ENCODE measurements at regions not wholly inside any gene's neighbourhood (a gene's known extent, or its start where the extent isn't known, plus 50 kb on each side); places are given as distances from the start of the nearest gene placed in this dataset.

- no peak for DNase-seq (ENCODE audit: low read depth in 4 of 4, low spot score in 3 of 4)
These were observed 54.4 kb upstream of the PIK3R1 start for GRCh38 chr5:68161156-68161555.

- DNase-seq (ENCODE audit: low read depth in 4 of 4, low spot score in 3 of 4), result no peak
These were observed 56.2 kb upstream of the PIK3R1 start for GRCh38 chr5:68159224-68159951.

DNA sequence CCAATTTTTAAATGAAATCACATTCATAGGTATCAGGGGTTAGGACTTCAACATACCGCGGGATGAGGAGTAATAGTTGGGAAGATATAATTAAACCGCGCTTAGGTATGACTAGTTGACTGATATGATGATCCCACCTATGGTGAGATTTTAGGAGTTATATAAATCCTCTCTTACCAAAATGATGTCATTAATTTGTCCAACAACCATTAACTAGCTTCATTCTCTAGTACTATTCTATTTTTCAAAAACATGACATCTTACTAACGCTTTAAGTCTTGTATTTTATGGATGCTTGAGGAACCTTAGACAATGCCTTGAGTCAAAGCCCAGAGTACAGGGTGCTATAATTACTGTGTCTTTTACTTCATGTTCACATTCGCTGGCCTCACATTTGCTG, 59.6 kb upstream of the PIK3R1 start:
- DNase-seq (ENCODE audit: low read depth in 4 of 4, low spot score in 3 of 4), result no peak

GRCh38 chr5:68154119-68154857, 61.3 kb upstream of the PIK3R1 start:
- DNase-seq (ENCODE audit: low read depth in 4 of 4, low spot score in 3 of 4), result no peak

DNA sequence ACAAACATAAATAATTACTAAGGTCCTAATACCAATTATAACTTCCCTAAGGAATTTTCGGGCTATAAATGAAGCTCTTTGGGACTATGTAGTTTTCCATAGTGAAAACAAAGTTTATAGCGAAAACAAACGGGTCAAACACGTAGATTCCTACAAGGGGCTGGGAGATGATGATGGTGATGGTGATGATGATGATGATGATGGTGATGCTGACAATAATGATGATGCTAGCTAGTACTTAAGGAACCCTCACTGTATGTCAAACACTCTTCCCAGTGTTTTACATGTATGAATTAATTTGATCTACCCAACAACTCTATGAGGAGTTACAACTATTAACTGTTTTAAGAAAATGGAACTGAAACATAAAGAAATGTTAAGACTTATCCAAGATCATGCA, 63.7 kb upstream of the PIK3R1 start:
- DNase-seq (ENCODE audit: low read depth in 4 of 4, low spot score in 3 of 4), result no peak

GRCh38 chr5:68149189-68149588, 66.4 kb upstream of the PIK3R1 start:
- no peak for DNase-seq (ENCODE audit: low read depth in 4 of 4, low spot score in 3 of 4)

DNA sequence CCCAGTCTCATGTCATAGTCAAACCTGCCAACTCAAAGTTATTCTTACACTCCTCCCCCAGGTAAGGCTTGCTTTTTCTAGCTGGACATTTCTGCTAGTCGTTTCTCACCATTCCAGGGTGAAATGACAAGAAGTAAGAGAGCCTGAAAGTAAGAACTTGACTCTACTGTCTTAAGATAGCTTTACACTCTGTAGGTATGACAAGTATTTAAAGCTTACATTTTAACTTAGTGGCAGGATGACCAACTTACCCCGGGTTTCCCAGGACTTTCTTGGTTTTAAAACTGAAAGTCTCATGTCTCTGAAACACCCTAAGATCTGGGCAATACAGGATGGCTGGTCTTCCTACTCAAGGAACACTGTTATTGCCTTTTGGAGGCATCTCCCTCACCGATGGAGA, 67.5 kb upstream of the PIK3R1 start:
- DNase-seq (ENCODE audit: low read depth in 4 of 4, low spot score in 3 of 4), result no peak

DNA sequence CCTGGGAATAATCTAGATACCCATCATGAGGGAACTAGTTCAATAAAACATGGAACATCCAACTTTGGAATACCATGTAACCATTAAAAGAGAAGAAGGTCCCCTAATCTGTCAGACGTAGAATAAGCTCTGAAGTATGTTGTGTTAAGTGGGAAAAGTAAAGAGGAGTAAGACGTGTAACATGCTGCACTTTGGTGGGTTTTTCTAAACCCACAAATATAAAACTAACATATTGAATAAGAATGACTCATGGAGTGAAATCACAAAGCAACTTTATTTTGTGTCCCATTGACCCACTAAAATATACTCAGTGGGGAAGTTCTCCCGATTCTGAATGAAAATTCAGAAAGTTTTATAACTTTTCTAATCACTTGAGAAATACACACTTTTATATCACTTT, 67.9 kb upstream of the PIK3R1 start:
- DNase-seq (ENCODE audit: low read depth in 4 of 4, low spot score in 3 of 4), result no peak

GRCh38 chr5:68141494-68141893, 74.1 kb upstream of the PIK3R1 start:
- no peak for DNase-seq (ENCODE audit: low read depth in 4 of 4, low spot score in 3 of 4)

DNA sequence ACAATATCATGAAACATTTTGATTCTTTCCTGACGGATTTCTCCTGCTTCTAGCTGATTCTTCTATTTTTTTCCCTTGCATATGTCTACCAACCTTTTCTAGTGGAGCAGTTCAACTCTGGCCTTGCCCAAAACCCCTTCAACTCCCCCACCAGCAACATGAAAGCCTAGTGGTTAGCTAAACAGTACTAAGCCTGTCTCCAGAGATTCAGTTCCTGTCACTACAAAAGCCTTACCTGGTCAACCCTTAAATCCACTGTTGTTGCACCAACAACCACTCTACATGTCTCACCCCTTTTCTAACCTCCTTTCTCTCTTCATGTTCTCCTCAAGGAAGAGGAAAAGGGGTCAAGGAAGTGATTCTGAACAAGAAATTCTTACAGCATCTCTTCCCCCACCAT, 74.8 kb upstream of the PIK3R1 start:
- DNase-seq (ENCODE audit: low read depth in 4 of 4, low spot score in 3 of 4), result no peak

DNA sequence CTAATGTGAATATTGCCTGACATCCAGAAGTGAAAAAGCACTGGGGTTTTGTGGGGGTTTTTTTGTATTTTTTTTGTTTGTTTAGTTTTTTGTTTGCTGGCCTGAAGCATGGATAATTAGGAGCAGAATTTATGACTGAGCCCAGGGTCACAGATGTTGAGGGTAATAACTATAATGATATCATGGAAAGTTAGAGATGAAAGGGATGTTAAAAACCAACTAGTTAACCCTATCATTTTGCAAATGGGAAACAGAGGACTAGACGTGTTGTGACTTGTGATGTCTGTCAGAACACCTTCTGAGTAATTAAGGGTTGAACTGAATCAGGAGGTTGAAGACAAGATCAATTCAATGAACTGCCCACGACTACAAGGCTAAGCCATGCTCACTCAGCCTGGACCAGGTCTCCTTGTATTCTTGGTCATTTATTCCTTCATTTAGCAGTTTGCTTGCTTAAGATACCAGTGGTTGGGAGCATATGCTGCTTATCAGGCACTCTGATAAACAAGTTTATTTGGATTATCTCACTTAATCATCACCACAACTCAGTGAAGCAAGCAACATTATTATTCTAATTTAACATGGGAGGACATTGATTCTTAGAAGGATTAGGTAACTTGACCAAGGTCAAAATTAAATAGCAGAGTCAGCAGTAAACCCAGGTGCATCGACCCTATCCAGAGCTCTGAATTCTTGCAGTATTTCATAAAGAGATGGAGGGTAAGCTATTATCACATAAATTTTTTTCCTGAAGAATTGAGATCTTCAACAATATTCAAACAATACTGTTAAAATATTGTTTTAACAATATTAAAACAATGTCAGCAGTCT, 75.7 kb upstream of the PIK3R1 start:
- DNase-seq (ENCODE audit: low read depth in 4 of 4, low spot score in 3 of 4), result no peak

- DNase-seq (ENCODE audit: low read depth in 4 of 4, low spot score in 3 of 4), result no peak
These were observed 77.9 kb upstream of the PIK3R1 start for GRCh38 chr5:68137511-68138140.

GRCh38 chr5:68134669-68135313, 80.8 kb upstream of the PIK3R1 start:
- DNase-seq (ENCODE audit: low read depth in 4 of 4, low spot score in 3 of 4), result no peak

DNA sequence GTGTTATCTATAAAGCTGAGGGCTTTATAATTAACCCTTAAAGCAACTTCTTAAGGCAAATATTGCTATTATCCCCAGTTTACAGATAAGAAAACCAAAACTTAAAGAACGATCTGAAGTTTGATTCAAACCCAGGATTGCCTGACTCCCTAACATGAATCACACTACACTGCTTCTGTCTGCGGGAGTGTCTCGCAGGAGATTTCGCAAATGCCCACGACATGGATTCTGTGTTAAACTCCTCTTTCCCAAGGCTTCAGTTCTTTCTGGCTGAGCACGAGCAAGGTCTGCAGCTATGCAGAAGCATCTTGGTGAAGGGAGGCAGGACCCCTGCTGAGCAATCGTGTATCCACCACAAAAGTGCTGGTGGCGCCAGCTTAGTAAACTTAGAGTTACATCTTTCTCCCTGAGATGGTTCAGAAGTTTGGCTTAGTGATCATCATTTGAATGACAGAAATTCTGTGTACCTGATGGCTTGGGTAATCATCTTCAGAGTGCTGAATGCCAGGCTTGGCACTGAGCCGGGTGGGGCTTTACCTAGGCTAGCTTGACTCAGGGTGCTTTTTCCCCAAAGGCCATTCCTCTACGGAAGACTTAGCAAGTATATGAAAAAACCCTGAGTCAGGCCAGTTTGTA, 81.4 kb upstream of the PIK3R1 start:
- no peak for DNase-seq (ENCODE audit: low read depth in 4 of 4, low spot score in 3 of 4)

DNA sequence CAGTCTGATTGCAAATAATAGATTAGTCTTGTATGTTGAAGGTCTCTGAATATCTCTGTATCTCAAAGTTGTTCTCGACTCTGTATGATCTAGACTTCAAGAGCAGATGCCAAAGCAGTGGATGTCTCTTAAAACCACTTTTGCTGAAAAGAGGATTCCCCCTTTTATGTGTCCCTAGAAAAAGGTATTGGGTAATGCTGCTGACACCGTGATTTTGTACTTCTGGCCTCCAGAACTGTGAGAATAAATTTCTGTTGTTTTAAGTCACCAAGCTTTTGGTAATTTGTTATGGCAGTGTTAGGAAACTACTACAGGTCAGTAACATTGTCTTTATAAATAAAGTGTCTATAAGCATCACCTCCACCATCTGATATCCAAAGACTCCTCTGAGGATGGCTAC, 85.3 kb upstream of the PIK3R1 start:
- DNase-seq (ENCODE audit: low read depth in 4 of 4, low spot score in 3 of 4), result no peak

GRCh38 chr5:68129364-68129763, 86.2 kb upstream of the PIK3R1 start:
- no peak for DNase-seq (ENCODE audit: low read depth in 4 of 4, low spot score in 3 of 4)

DNA sequence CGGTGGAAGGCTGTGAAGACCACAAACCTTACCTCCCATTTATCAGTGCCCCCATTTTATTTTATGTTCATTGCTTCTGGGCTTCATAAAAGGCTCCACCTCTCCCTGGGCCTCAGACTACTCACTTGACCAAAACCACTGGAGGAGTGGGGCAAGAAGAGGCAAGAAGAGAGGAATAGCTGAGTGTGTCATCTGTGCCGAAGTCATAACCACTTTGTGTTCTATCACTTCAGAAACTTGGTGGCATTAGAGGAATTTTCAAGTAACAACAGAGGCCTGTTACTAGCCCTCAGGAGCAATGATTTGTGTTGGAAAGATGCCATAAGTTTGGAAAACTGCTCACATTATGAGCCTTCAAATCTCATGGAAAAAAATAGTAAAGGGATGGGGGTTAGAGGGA, 88.7 kb upstream of the PIK3R1 start:
- DNase-seq (ENCODE audit: low read depth in 4 of 4, low spot score in 3 of 4), result no peak

DNA sequence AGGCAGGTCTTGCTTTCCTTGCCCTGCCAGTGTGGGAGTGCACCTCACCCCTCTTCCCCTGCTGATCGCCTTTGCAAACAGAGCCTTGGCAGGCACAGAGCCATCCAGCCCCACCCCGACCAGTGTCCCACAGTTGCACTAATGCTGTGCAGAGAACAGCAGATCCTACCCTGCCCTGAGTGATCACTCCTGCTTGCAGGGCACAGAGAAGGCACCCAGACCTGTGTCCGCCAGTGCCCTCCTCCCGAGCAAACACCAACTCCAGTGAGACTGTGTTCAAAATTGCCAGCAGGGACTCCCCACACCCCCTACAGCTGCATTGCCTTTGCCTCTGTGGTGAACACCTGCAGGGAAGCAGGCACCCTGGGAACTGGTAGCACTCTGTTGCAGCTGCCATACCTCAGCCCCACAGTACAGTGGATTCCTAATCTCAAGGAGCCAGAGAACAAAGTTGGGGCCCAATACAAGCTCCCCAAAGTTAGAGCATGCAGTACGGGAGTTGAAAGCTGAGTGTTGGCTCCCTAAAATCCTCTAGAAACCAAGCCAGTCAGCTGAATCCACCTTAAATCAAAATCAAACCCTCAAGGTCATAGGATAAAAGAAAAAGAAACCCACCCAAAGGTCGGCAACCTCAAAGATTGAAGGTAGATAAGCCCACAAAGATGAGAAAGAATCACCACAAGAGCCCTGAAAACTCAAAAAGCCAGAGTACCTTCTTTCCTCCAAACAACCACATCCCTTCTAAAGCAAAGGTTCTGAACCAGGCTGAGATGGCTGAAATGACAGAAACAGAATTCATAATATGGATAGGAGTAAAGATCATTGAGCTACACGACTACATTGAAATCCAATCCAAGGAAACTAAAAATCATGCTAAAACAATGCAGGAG, 92.9 kb upstream of the PIK3R1 start:
- DNase-seq (ENCODE audit: low read depth in 4 of 4, low spot score in 3 of 4), result no peak

- DNase-seq (ENCODE audit: low read depth in 4 of 4, low spot score in 3 of 4), result no peak
These were observed 98.6 kb upstream of the PIK3R1 start for GRCh38 chr5:68116868-68117411.

Data from right renal pelvis (tissue), 4 donors.